Karpas-422 (cell line): ENCODE measurements at regions not wholly inside any gene's neighbourhood (a gene's known extent, or its start where the extent isn't known, plus 50 kb on each side); places are given as distances from the start of the nearest gene placed in this dataset.

ENCODE experiments used
- DNase-seq: peaks from one replicate; pipeline ENCODE4 v3.0.0-alpha.2; 2015
- H2AFZ ChIP-seq: fragments of 200-600 bp; sonication (generic); 2 replicates; pipeline ENCODE4 v1.6.1; 2014; ENCODE audit warnings: antibody characterized with exemption, low read length, mixed read lengths
- H3K27ac ChIP-seq: fragments of 200-600 bp; sonication (generic); 2 replicates; pipeline ENCODE4 v1.5.1; 2014; ENCODE audit warnings: mild to moderate bottlenecking, low read length, moderate library complexity
- H3K27me3 ChIP-seq: fragments of 200-600 bp; sonication (generic); 2 replicates; pipeline ENCODE4 v1.6.1; 2014; ENCODE audit warnings: low read length, mixed read lengths
- H3K36me3 ChIP-seq: fragments of 200-600 bp; sonication (generic); 2 replicates; pipeline ENCODE4 v1.6.1; 2014; ENCODE audit warnings: low read length, mixed read lengths; ENCODE audit not compliant: insufficient read depth
- H3K4me1 ChIP-seq: fragments of 200-600 bp; sonication (generic); 2 replicates; pipeline ENCODE4 v1.6.1; 2014; ENCODE audit warnings: mild to moderate bottlenecking, low read length, mixed read lengths
- H3K4me2 ChIP-seq: fragments of 200-600 bp; sonication (generic); 2 replicates; pipeline ENCODE4 v1.6.1; 2014; ENCODE audit warnings: low read length, low read depth, mild to moderate bottlenecking; ENCODE audit not compliant: poor library complexity, severe bottlenecking
- H3K4me3 ChIP-seq: fragments of 200-600 bp; sonication (generic); 2 replicates; pipeline ENCODE4 v1.5.1; 2014; ENCODE audit warnings: mild to moderate bottlenecking, antibody characterized with exemption, low read length, mixed read lengths
- H3K79me2 ChIP-seq: fragments of 200-600 bp; sonication (generic); 2 replicates; pipeline ENCODE4 v1.6.1; 2014; ENCODE audit warnings: mild to moderate bottlenecking, low read length, mixed read lengths
- H3K9ac ChIP-seq: fragments of 200-600 bp; sonication (generic); 2 replicates; pipeline ENCODE4 v1.6.0; 2014; ENCODE audit warnings: low read length
- H3K9me2 ChIP-seq: fragments of 200-600 bp; sonication (generic), shearing (Covaris generic); replicated peaks from 2 replicates; pipeline ENCODE4 v1.6.0; 2014; ENCODE audit warnings: mild to moderate bottlenecking, low read length, moderate library complexity; ENCODE audit not compliant: insufficient read depth
- H3K9me3 ChIP-seq: fragments of 300-700, 200-600 bp; sonication (generic); 2 replicates; pipeline ENCODE4 v1.6.1; 2014; ENCODE audit warnings: low read length, mixed read lengths
- H4K20me1 ChIP-seq: fragments of 200-600 bp; sonication (generic); 2 replicates; pipeline ENCODE4 v1.6.1; 2014; ENCODE audit warnings: mild to moderate bottlenecking, antibody characterized with exemption, low read length, low read depth; ENCODE audit not compliant: insufficient read depth

- Histone ChIP-seq H3K9me2 (no peaks in the 10 kb centered on the region), H3K4me1 (no peaks in the 10 kb centered on the region), H3K36me3 (no peaks in the 10 kb centered on the region), H2AFZ (no peak overlapping the region), H3K9ac (no peak overlapping the region), H3K27me3 (no peaks in the 10 kb centered on the region), H3K9me3 (no peaks in the 10 kb centered on the region), H3K4me2 (no peak overlapping the region), H4K20me1 (no peaks in the 10 kb centered on the region), H3K27ac (no peak overlapping the region), H3K79me2 (no peaks in the 10 kb centered on the region), H3K4me3 (no peak overlapping the region)
- DNase-seq = no peak
These were observed 336.9 kb downstream of the ENC1 start for GRCh38 chr5:74303578-74303977.

GRCh38 chr5:74301576-74301975 lies 339.0 kb downstream of the ENC1 start:
- H3K9me3 ChIP-seq = no peaks in the 10 kb centered on the region
- H3K4me1 ChIP-seq = no peaks in the 10 kb centered on the region
- no peaks in the 10 kb centered on the region for H3K79me2 ChIP-seq
- H3K36me3 ChIP-seq = no peaks in the 10 kb centered on the region
- H3K9ac ChIP-seq = no peak overlapping the region
- H4K20me1 ChIP-seq = no peaks in the 10 kb centered on the region
- no peak overlapping the region for H3K4me3 ChIP-seq
- no peak overlapping the region for H3K27ac ChIP-seq
- no peaks in the 10 kb centered on the region for H3K9me2 ChIP-seq
- no peaks in the 10 kb centered on the region for H3K27me3 ChIP-seq
- no peak for DNase-seq
- H3K4me2 ChIP-seq = no peak overlapping the region
- H2AFZ ChIP-seq = no peak overlapping the region

- no peaks in the 10 kb centered on the region for H3K79me2 ChIP-seq
- DNase-seq = no peak
- H3K4me2 ChIP-seq = no peak overlapping the region
- no peaks in the 10 kb centered on the region for H4K20me1 ChIP-seq
- no peaks in the 10 kb centered on the region for H3K4me1 ChIP-seq
- no peaks in the 10 kb centered on the region for H3K9me2 ChIP-seq
- no peak overlapping the region for H2AFZ ChIP-seq
- no peak overlapping the region for H3K27ac ChIP-seq
- H3K36me3 ChIP-seq = no peaks in the 10 kb centered on the region
- no peak overlapping the region for H3K9ac ChIP-seq
- H3K4me3 ChIP-seq = no peak overlapping the region
- no peaks in the 10 kb centered on the region for H3K9me3 ChIP-seq
- no peaks in the 10 kb centered on the region for H3K27me3 ChIP-seq
These were observed 339.6 kb downstream of the ENC1 start for GRCh38 chr5:74300808-74301389.

GRCh38 chr5:74299833-74300232 lies 340.7 kb downstream of the ENC1 start:
- Histone ChIP-seq H4K20me1 (no peaks in the 10 kb centered on the region), H3K9me3 (no peaks in the 10 kb centered on the region), H3K4me2 (no peak overlapping the region), H2AFZ (no peak overlapping the region), H3K27me3 (no peaks in the 10 kb centered on the region), H3K4me3 (no peak overlapping the region), H3K27ac (no peak overlapping the region), H3K4me1 (no peaks in the 10 kb centered on the region), H3K9me2 (no peaks in the 10 kb centered on the region), H3K9ac (no peak overlapping the region), H3K79me2 (no peaks in the 10 kb centered on the region), H3K36me3 (no peaks in the 10 kb centered on the region)
- DNase-seq = no peak

- Histone ChIP-seq H3K4me2 (no peak overlapping the region), H4K20me1 (no peaks in the 10 kb centered on the region), H3K27me3 (no peaks in the 10 kb centered on the region), H3K36me3 (no peaks in the 10 kb centered on the region), H3K4me3 (no peak overlapping the region), H3K9me2 (no peaks in the 10 kb centered on the region), H3K9ac (no peak overlapping the region), H3K27ac (no peak overlapping the region), H3K79me2 (no peaks in the 10 kb centered on the region), H2AFZ (no peak overlapping the region), H3K4me1 (no peaks in the 10 kb centered on the region), H3K9me3 (no peaks in the 10 kb centered on the region)
- DNase-seq = no peak
These were observed 343.7 kb downstream of the ENC1 start for GRCh38 chr5:74296685-74297408.

GRCh38 chr5:74295676-74296075 lies 344.9 kb downstream of the ENC1 start:
- no peak overlapping the region for H3K4me2 ChIP-seq
- no peaks in the 10 kb centered on the region for H3K27me3 ChIP-seq
- H2AFZ ChIP-seq = no peak overlapping the region
- H4K20me1 ChIP-seq = no peaks in the 10 kb centered on the region
- H3K9ac ChIP-seq = no peak overlapping the region
- no peaks in the 10 kb centered on the region for H3K9me3 ChIP-seq
- H3K79me2 ChIP-seq = no peaks in the 10 kb centered on the region
- H3K4me3 ChIP-seq = no peak overlapping the region
- no peak overlapping the region for H3K27ac ChIP-seq
- H3K36me3 ChIP-seq = no peaks in the 10 kb centered on the region
- no peaks in the 10 kb centered on the region for H3K9me2 ChIP-seq
- H3K4me1 ChIP-seq = no peaks in the 10 kb centered on the region
- DNase-seq = no peak

- Histone ChIP-seq H2AFZ (no peak overlapping the region), H3K4me2 (no peak overlapping the region), H4K20me1 (no peaks in the 10 kb centered on the region), H3K4me3 (no peak overlapping the region), H3K79me2 (no peaks in the 10 kb centered on the region), H3K36me3 (no peaks in the 10 kb centered on the region), H3K9me3 (no peaks in the 10 kb centered on the region), H3K27me3 (no peaks in the 10 kb centered on the region), H3K27ac (no peak overlapping the region), H3K9me2 (no peaks in the 10 kb centered on the region), H3K4me1 (no peaks in the 10 kb centered on the region), H3K9ac (no peak overlapping the region)
- no peak for DNase-seq
These were observed 345.4 kb downstream of the ENC1 start for GRCh38 chr5:74295141-74295540.

- H3K79me2 ChIP-seq = no peaks in the 10 kb centered on the region
- no peak overlapping the region for H2AFZ ChIP-seq
- H3K27ac ChIP-seq = no peak overlapping the region
- no peaks in the 10 kb centered on the region for H4K20me1 ChIP-seq
- H3K4me2 ChIP-seq = no peak overlapping the region
- no peak for DNase-seq
- no peaks in the 10 kb centered on the region for H3K9me3 ChIP-seq
- H3K27me3 ChIP-seq = no peaks in the 10 kb centered on the region
- H3K36me3 ChIP-seq = no peaks in the 10 kb centered on the region
- H3K9me2 ChIP-seq = no peaks in the 10 kb centered on the region
- H3K4me1 ChIP-seq = no peaks in the 10 kb centered on the region
- H3K4me3 ChIP-seq = no peak overlapping the region
- H3K9ac ChIP-seq = no peak overlapping the region
These were observed 346.3 kb downstream of the ENC1 start for GRCh38 chr5:74294231-74294705.
